ENCODE measurements at regions not wholly inside any gene's neighbourhood (a gene's known extent, or its start where the extent isn't known, plus 50 kb on each side); places are given as distances from the start of the nearest gene placed in this dataset.

DNA sequence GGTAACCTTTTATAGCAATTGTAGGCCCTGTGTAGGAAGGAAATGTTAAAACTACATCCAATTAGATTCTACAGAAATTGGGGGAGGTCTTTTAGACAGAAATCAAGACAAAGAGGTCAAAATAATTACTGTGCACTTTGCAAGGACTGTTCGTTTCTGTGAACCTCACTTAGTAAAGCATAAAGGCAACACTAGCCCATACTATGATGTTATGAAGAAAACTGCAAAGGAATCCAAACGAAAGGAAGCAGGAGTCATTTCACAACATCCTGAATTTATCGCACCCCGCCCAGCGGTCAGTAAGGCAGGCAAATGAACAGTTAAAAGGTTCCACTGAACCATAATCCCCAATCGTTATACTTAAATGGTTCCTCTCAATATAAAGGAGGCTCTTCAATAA, 429.5 kb upstream of the ARID1B start:
- no peak for DNase-seq

DNA sequence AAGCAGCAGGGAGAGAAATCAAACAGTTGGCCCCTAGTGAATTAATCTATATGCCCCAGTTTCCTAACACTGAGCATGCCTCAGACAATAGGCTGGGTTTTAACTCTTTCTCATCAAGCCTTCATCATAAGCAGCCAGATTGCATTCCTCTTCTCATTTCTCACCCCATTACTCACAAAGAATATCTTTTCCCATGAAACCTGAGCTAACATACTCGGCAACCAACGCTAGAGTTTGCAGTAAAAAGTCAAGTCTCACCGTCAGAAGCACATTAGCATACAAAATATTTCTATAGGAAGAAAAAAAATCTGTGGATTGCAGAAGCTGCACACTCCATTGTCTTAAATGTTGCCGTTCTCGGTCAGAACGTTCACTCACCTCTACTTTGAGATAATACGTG, 429.9 kb upstream of the ARID1B start:
- DNase-seq, result no peak

DNA sequence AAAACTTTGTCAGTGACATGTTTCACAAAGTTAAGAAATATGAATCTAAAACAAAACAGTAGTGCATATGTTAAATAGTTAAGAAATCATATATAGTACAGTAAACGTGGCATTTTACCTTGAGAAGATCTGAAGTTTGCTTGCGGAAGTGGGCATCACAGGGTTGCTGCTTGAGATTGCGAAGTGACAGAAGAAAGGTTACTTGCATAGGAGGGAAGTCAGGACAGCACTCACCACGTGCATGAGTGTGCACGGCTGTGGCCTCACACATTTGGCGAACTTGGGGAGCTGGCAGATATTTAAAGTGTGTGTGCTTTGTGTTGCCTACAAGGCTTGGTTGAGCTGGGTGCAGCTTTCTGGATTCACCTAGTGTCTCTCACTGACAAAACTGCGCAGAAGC, 431.5 kb upstream of the ARID1B start:
- no peak for DNase-seq

DNA sequence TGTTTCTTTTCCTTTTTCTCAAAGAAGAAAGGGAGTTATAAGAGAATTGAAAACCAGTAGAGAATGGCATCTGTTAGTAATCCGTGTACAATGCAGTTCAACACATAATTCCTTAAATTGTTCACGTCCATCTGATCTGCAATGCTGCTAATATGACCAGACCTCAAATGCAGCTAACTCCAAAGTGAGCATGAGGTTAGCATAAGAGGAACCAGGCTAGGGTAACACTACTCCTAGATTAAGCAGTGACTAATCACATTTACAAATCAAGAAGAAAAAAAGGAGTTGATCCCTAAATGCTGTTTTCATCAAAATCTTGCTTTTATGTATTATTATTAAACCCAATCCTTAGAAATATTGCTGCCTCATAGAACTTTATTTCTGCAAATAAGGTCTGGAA, 432.7 kb upstream of the ARID1B start:
- DNase-seq, result no peak

DNA sequence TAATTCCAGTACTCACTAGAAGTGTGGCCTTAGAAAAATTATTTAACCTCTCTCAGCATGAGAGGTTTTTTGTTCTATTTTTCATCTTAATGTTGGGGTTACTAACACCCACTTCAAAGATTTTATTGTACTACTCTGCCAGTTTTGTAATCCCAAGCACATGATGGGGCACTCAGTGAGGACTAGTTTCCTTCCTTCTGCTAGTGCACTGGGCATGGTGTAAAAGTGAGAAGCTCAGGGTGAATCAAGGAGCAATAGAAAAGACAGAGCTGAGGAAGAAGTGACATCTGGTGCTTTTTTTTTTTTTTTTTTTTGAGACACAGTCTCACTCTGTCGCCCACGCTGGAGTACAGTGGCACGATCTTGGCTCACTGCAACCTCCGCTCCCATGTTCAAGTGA, 439.4 kb upstream of the ARID1B start:
- no peak for DNase-seq

DNA sequence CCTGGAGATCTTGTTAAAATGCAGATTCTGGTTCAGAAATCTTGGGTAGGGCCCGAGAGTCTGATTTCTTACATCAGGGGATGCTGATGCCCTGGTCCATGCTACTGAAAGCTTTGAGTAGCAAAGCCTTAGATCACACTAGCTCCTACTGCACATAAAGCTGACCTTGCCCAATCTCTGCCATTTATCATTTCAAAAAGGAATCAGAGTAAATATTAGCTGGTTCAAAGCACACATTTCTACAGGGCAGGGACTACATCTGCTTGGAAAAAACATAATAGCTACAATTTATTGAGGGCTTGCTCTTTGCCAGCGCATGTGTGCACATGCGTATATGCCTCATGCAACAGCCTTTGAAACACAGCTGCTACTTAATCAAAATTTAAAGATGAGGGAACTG, 440.4 kb upstream of the ARID1B start:
- DNase-seq, result no peak

DNA sequence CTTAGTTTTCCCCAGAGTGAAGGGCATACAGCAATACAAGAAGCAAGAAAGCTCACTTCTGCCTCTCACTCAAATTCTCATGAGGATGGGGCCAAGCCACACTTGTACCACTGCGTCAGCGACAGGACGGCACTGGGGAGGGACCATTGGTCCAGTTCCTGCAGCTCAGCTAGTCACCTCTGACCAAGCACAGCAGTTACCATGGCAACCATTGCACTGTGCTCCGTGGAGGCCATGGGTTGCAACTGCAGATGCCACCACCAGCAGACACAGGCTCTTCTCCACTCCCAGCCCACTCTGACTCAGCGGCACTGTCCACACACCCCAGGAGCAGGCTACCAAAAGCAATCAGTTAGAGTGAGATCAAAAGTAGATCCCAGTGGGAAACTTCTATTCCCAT, 441.1 kb upstream of the ARID1B start:
- no peak for DNase-seq

DNA sequence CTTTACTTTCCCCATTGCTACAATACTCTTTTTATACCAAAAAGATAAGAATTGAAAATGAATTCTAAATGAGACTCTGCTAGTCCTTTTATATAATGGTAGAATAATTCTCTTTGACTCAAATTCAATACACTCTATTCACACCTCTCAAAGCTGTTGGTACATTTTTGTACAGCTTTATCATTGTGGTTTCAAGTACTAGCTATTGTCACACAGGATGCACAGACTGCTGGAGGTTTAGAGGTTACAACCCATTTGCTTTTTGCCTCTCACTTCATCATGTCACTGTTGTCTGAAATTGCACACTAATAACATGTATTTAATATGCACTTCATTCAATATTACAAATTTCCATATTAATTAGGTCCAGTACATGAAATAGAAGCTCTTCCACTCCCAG, 442.2 kb upstream of the ARID1B start:
- no peak for DNase-seq

DNA sequence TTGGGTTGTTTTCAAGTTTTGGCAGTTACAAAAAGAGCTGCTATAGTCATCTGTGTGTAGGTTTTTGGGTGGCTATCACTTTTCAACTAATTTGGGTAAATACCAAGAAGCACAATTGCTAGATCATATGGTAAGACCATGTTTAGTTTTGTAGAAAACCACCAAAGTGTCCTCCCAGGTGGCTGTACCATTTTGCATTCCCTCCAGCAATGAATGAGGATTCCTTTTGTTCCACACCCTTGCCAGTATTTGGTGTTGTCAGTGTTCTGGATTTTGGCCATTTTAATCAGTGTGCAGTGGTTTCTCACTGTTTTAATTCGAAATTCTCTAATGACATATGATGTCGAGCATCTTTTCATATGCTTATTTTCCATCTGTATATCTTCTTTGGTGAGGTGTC, 457.5 kb upstream of the ARID1B start:
- DNase-seq, result no peak

DNA sequence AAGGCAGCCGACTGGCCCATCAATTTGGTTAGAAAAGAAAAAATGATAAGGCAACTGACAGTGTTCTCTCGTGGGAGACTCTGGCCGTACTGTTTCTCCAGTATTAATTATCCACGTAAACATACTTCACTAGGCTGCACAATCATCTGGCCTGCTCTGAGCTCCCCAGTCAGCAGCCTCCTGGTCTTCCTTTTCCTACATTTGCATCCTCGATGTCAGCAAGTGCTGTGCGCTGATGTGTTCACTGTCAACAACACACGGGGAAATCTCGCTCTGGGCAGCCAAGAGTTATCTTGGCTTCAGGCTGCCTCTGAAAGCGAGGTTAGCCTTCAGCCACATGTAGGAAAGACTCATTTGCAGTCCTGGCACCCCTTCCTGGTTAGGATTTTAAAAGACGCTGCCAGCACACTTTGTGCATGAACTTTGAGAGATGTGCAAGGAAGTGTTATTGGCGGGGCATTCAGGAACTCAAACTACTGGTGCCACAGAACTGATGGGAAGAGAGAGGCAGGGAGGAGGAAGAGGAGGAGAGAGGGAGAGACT, 460.5 kb upstream of the ARID1B start:
- DNase-seq, result no peak

DNA sequence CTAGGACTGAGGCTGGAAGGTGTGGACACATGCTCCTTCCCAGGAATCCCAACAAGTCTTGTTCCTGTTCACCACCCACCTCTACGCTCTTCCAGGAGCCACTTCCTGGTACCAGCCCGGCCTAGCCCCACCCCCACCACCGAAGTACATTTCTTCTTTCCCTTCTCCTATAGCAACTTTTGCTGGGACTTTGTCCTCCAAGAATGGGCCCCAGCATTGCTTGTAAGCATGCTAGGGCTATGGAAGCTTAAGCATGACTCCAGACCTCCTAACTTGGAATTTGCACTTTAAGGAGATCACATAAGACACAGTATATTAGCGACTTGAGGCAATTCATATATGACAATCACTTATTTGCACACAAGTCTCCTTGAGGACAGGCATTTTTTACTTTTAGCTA, 462.0 kb upstream of the ARID1B start:
- no peak for DNase-seq

DNA sequence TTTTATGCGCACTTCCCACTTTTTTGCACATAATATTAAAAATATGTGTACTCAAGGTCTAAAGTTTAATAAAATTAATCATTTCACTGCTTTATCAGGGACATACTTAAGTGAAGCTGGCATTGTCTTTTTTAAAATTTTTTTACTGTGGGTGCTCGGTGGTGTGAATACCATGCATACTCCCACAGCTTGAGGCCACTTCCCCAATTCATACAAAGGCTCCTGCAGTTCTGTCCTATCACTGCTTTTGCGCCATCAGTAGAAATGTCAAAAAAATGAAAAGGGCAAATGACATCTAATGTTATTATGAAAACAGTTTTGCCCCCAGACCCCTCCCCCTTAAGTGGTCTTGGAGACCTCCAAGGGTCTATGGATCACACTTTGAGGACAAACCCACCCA, 464.1 kb upstream of the ARID1B start:
- no peak for DNase-seq

DNA sequence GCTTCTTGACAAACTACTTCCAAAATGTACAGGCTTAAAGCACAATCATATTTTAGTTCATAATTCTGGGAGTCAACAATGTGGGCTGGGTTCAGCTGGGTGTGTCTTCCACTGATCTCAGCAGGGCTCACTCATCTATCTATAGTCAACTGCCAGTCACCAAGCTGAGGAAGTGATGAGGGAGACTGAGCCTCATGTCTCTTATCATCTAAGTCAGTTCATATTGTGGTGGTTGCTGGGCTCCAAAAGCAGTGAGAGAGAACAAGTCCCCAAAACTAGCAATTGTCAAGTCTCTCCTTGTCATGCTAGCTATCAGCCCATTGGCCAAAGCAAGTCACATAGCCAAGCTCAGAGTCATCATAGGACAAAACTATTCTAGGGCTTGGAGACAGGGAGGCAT, 465.9 kb upstream of the ARID1B start:
- DNase-seq, result no peak

DNA sequence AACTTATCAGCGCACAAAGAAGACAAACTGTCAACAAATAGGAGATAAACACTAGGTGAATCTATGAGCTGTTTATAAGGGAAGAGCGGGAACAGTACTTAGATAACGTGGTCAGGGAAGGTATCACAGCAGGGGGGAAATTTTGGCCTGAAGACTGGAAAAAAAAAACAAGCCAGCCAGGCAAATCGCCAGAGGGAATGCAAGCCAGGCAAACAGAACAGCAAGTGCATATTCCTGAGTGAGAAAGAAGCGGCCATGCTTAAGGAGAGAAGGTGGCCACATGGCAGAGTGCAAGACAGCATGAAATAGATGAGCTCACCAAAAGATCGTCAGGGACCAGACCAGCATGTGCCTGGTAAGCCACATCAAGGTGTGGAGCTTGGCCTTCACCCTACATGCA, 466.5 kb upstream of the ARID1B start:
- no peak for DNase-seq

DNA sequence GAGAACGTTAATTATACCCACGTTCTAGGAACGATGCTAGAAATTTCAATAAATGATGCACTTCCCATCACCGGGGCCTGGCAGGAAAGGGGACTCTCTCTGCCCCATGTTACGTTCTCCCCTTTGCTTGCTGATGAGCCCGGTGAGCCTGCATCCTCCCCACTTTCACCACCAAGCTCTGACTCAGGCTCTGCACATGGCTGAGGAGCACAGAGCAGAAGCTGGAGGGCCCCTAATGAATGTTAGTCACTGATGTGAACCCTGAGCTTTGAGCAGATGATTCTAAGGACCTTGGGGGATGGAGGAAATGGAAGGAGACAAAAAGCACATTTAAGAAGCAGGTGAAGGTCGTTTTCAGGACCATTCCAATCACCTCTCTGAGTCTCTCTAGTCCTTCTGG, 468.2 kb upstream of the ARID1B start:
- DNase-seq, result no peak

DNA sequence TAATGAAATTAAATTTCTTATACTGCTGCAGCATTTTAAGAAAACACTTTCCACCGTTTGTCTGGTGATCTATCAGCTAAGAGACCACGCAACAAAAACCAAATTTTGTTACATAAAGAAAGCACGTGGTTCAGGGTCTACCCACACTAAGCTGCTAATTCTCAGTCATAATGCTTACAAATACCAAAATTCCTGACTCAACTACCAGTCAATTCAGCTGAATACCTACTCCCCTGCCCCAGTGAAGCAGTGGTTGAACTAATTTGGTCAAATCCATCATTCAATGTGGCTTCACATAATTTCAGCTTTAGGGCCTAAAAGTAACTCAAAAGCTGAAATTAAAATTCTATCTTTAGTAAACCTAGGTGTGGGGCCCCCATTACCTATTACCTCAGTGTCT, 468.6 kb upstream of the ARID1B start:
- no peak for DNase-seq

DNA sequence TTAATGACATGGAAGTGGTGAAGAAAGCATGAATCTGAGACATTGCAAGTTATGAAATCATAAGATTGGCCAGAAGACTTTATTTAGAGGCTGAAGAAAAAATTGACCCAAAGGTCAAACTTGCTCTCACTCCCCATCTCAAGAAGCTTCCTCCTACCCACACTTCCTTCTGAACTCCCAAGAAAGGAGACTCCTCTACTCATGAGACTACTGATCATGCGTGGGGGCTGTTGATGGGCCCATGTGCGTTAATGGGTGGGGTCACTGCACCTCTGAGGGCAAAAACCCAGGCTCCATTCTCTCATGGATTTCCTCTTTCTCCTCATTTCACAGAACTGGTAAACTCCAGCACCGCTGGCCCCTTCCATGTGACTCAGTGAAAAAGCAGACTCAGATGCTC, 470.6 kb upstream of the ARID1B start:
- no peak for DNase-seq

DNA sequence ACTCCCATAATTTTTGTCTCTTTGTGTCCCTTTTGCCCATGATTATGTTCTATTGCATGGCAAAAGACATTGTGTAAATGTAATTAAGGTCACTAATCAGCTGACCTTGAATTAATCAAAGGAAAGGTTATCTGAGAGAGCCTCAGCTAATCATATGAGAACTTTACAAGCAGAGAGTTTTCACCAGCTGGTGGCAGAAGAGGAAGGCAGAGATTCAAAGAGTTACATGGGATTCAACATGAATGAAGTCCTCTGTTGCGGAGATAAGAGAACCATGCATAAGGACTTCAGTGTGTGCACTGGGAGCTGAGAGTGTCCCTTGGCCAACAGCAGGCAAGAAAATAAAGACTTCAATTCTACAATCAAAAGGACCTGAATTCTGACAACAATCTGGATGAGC, 494.1 kb upstream of the ARID1B start:
- DNase-seq, result no peak

DNA sequence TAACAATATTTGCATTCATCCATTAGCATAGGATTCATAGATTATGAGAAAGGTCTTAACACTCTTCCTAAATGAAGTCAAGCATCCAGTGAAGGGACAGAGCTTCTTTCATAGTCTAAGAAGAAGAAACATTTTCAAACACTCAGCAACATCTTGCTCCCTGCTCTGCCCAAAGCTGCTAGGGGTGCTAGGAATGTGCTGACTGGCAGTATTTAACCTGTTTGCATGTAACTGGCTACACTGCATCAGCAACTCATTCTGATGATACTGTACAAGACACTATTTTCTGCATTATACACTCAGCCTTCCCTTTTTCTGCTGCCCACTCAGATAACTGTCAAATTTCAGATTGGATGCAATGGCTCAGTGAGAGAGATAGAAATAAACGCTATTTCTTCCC, 495.1 kb upstream of the ARID1B start:
- no peak for DNase-seq

DNA sequence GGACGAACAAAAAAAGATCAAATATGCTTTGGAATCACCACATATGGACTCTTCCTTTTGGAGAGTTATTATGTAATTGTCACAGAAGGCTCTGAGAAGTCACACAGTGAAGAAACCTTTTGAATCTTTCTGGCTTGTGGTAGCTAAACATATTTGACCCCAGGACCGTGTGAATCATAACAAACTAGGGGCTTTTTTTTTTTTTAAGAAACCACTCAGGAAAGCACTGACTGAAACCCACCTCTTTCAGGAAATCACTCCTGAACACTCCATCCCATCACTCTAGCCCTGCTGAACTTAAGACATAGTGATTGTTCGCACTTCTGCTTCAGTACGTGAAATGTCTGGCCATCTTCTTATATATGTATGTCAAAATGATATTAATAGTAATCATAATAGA, 495.9 kb upstream of the ARID1B start:
- DNase-seq, result no peak

DNA sequence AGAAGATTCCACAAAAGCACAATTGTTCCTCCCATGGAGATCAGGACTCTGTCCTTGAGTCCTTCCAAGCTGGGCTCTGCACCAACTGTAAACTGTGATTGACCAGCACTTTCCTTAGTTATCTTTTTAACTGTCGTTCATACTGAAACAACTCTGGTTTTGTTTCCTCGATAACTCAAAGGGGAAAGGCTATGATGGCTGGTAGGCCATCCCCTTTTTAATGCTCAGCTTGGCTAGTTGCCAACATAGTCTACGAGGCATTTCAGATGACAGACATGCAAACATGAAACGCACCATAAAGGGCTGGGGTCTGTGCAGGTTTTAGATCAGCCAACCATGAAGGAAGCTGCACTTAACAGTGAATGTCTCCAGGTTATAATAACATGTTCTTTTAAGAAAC, 497.1 kb upstream of the ARID1B start:
- DNase-seq, result no peak

DNA sequence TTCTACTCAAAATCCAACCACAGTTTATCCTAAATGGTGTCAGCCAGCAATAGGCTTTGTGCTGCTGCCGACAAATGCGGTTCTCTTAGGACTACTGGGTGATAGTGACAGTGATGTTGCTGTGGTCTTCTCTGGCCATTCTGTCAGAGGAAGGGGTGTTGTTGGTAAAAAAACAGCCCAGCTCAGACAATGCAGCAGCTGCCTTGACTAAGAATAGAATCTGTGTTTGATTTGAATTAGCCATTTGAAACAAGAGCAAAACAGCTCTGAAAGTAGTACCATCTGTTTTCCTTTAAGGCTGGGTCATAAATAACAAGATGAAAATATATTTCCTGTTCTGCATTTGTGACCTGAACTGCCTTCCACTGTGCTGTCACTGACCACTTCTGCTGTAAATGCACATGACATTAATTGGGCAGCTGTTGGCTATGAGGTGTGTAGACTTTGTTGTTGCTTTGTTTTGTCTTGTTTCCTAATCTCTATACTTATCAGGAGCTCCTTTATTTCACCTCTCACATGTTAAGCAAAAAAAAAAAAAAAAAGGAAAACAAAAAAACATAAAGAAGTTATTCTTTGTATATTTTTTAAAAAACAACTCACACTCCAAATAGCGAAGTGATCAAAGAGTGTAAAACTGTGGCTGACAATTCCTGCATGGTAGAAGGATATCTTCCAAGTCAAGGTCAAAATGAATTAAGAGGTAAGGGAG, 497.8 kb upstream of the ARID1B start:
- no peak for DNase-seq

DNA sequence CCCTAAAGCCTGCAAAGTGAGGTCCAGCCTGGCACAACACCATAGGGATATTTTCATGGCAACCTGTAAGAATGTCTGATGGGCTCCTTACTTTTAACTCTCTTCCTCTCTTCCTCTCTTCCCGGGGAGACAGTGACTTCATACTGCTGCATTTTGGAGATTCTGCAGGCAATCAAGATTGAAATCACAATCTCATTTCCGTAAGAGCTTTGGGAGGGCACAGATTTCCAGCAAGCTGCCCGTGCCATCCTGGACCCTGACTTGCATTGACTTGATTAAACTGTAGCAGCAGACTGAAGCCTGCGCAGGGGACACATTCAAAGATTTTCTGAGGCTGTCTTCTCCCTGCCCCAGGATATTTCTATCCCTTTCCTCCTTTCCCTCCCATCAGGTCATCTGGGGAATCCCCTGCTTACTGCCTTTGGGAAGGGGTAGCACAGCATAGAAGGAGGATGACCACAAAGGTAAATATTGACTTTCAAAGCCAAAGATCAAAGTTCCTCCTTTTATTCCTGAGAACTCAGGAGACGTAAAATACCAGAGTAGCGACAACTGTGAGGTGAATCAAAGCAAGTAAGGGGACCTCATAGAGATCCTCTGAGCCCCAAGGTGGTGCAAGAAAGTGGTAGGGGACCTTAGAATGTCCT, 504.0 kb upstream of the ARID1B start:
- DNase-seq, result no peak

DNA sequence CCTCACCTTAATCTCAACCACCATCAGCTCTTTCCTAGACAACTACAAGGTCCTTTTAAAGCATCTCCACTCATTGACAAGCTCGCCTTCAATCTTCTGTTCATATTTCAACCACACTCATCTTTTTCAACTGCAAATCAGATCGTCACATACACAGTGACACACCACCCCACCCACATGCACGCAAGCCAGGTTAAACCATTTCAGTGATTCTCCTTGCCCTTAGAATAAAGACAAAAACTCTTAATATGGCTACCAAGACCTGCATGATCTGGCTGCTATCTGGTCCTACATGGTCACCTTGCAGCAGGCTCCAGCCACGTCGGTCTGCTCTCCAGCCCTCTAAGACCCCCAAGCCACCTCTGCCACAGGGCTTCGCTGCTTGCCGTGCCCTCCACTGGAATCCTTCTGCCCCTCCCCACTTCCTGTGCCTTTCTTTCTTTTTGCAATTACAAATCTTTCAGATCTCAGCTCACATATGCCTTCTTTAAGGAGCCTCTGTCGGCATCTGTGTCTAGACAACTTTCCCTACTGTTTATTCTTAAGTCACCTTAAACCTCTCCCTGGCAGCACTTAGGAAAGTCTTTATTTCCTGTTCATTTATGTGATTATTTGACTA, 507.3 kb upstream of the ARID1B start:
- no peak for DNase-seq

DNA sequence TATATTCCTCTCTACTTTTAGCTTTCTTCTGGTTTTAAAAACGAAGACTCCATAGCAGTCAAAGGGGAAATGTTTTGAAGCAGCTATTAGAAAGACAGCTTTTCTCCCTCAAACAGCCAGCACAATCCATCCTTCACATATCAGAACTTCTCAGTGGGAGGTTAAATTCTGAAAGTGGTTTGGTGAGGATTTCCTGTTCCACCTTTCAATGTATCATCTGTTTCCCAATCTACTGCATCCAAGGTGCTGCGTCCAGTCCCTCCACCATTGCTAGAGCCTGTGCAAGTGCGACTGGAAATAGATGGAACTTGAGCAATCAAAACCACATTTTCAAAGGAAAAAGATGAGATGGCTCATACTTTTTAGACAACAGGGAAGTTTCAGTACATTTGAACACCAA, 508.3 kb upstream of the ARID1B start:
- no peak for DNase-seq

All from GF-D8 (cell line).